ENCODE measurements at regions not wholly inside any gene's neighbourhood (a gene's known extent, or its start where the extent isn't known, plus 50 kb on each side); places are given as distances from the start of the nearest gene placed in this dataset.

DNA sequence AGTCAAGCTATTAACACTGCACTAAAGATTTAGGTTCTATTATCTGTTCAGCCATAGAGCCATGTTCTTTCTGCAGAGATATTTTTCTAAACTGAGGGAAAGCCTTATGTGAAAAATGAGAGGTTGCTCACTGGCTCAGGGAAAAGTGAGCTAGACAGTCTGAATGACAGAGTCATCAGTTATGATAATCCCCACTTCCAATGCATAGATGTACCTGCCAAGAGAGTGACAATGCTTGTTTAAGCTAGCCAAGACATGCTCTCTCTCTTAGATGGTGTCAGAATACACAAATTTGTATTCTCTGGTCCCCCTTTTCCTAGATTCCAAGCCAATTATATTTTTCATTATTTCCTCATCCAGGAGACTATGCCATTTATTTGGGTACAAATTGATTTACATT is 176.9 kb upstream of the FRMD6 start:
- TF ChIP-seq, protein P1, sequence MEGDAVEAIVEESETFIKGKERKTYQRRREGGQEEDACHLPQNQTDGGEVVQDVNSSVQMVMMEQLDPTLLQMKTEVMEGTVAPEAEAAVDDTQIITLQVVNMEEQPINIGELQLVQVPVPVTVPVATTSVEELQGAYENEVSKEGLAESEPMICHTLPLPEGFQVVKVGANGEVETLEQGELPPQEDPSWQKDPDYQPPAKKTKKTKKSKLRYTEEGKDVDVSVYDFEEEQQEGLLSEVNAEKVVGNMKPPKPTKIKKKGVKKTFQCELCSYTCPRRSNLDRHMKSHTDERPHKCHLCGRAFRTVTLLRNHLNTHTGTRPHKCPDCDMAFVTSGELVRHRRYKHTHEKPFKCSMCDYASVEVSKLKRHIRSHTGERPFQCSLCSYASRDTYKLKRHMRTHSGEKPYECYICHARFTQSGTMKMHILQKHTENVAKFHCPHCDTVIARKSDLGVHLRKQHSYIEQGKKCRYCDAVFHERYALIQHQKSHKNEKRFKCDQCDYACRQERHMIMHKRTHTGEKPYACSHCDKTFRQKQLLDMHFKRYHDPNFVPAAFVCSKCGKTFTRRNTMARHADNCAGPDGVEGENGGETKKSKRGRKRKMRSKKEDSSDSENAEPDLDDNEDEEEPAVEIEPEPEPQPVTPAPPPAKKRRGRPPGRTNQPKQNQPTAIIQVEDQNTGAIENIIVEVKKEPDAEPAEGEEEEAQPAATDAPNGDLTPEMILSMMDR (IDR thresholded peaks at IDR 0.05; ENCODE audit: insufficient read depth, low read length): no peak
- TF ChIP-seq, protein P2, sequence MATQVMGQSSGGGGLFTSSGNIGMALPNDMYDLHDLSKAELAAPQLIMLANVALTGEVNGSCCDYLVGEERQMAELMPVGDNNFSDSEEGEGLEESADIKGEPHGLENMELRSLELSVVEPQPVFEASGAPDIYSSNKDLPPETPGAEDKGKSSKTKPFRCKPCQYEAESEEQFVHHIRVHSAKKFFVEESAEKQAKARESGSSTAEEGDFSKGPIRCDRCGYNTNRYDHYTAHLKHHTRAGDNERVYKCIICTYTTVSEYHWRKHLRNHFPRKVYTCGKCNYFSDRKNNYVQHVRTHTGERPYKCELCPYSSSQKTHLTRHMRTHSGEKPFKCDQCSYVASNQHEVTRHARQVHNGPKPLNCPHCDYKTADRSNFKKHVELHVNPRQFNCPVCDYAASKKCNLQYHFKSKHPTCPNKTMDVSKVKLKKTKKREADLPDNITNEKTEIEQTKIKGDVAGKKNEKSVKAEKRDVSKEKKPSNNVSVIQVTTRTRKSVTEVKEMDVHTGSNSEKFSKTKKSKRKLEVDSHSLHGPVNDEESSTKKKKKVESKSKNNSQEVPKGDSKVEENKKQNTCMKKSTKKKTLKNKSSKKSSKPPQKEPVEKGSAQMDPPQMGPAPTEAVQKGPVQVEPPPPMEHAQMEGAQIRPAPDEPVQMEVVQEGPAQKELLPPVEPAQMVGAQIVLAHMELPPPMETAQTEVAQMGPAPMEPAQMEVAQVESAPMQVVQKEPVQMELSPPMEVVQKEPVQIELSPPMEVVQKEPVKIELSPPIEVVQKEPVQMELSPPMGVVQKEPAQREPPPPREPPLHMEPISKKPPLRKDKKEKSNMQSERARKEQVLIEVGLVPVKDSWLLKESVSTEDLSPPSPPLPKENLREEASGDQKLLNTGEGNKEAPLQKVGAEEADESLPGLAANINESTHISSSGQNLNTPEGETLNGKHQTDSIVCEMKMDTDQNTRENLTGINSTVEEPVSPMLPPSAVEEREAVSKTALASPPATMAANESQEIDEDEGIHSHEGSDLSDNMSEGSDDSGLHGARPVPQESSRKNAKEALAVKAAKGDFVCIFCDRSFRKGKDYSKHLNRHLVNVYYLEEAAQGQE (IDR thresholded peaks at IDR 0.05; ENCODE audit: insufficient replicate concordance, low read depth): no peak
